K562 (cell line): ENCODE measurements at regions not wholly inside any gene's neighbourhood (a gene's known extent, or its start where the extent isn't known, plus 50 kb on each side); places are given as distances from the start of the nearest gene placed in this dataset.
A peak's percentile ranks its signal among the peaks of the same experiment; 100 is the strongest.

Experiments
- FOS ChIP-seq: IDR thresholded peaks from 3 replicates; pipeline ENCODE4 v1.6.1; 2011; ENCODE audit not compliant: insufficient read length; ENCODE audit errors: extremely low read depth
- NELFE ChIP-seq: IDR thresholded peaks from 2 replicates; pipeline ENCODE4 v1.6.1; 2011; ENCODE audit warnings: mild to moderate bottlenecking; ENCODE audit not compliant: insufficient read depth, insufficient read length
- PCBP1 ChIP-seq: fragments of 200-400 bp; formaldehyde crosslinking; IDR thresholded peaks from 2 replicates; pipeline ENCODE4 v1.6.1; 2018; ENCODE audit warnings: mild to moderate bottlenecking, low read depth, low read length; ENCODE audit not compliant: poor library complexity, severe bottlenecking
- POLR2B ChIP-seq: fragments of 450-650 bp; IDR thresholded peaks from 2 replicates; pipeline ENCODE4 v1.6.1; 2018; ENCODE audit warnings: low read depth; ENCODE audit not compliant: partially characterized antibody
- RBM25 ChIP-seq: fragments of 200-400 bp; formaldehyde crosslinking; IDR thresholded peaks from 2 replicates; pipeline ENCODE4 v1.6.1; 2018; ENCODE audit warnings: low read length, low read depth, moderate library complexity; ENCODE audit not compliant: severe bottlenecking
- RUNX1 ChIP-seq: sonication (generic); IDR thresholded peaks from 2 replicates; pipeline ENCODE4 v1.6.1; 2016; ENCODE audit warnings: antibody characterized with exemption, low read depth
- SRF ChIP-seq, 2 experiments: fragments of 250-450, 450-650 bp in 1 of 2; sonication (Bioruptor Pico) in 1 of 2; sonication (generic) in 1 of 2; formaldehyde crosslinking; IDR thresholded peaks; 2 replicates each; pipeline versions ENCODE4 v1.5.0 to v1.5.1; 2020 to 2022; ENCODE audit warnings: mild to moderate bottlenecking in 1 of 2, missing genetic modification reagents in 1 of 2
- ZNF12 ChIP-seq: sonication (generic); formaldehyde crosslinking; IDR thresholded peaks from 2 replicates; pipeline ENCODE4 v1.4.0; 2020; ENCODE audit warnings: mild to moderate bottlenecking, missing genetic modification reagents
- ZNF384 ChIP-seq: IDR thresholded peaks from 2 replicates; pipeline ENCODE4 v1.6.1; 2012; ENCODE audit warnings: low read depth, low read length, improper control_type of control experiment
- ZNF408 ChIP-seq: fragments of 250-450 bp; sonication (Bioruptor Pico); IDR thresholded peaks from 2 replicates; pipeline ENCODE4 v1.4.0; 2020; ENCODE audit warnings: low read depth, mild to moderate bottlenecking, moderate library complexity
- TF ChIP-seq, protein P1 (sequence below): fragments of 450-650 bp; formaldehyde crosslinking; IDR thresholded peaks from 2 replicates; pipeline ENCODE4 v1.4.0; 2020; ENCODE audit warnings: mild to moderate bottlenecking, mixed read lengths
- TF ChIP-seq, protein P2 (sequence below): fragments of 450-650 bp; formaldehyde crosslinking; IDR thresholded peaks from 2 replicates; pipeline ENCODE4 v1.4.0; 2020; ENCODE audit warnings: mild to moderate bottlenecking
- TF ChIP-seq, protein P3 (sequence below): sonication (generic); formaldehyde crosslinking; IDR thresholded peaks from 2 replicates; pipeline ENCODE4 v1.9.0; 2022; ENCODE audit warnings: mild to moderate bottlenecking, missing genetic modification reagents
- TF ChIP-seq, protein P4 (sequence below): fragments of 250-450 bp; sonication (Bioruptor Pico); IDR thresholded peaks from 2 replicates; pipeline ENCODE4 v1.8.0; 2021; ENCODE audit warnings: borderline replicate concordance, mild to moderate bottlenecking, moderate library complexity; ENCODE audit not compliant: poor library complexity, severe bottlenecking
- TF ChIP-seq, protein P5 (sequence below): fragments of 250-450 bp; sonication (Bioruptor Pico); IDR thresholded peaks from 2 replicates; pipeline ENCODE4 v1.9.0; 2021; ENCODE audit warnings: mild to moderate bottlenecking, inconsistent platforms
- TF ChIP-seq, protein P6 (sequence below): fragments of 250-450 bp; sonication (Bioruptor Pico); IDR thresholded peaks from 2 replicates; pipeline ENCODE4 v1.4.0; 2020; ENCODE audit warnings: mild to moderate bottlenecking, moderate library complexity, borderline replicate concordance
- TF ChIP-seq, protein P7 (sequence below), 2 experiments: fragments of 250-450 bp in 1 of 2; fragments of 450-650 bp in 1 of 2; sonication (Bioruptor Pico) in 1 of 2; IDR thresholded peaks; 2 replicates each; pipeline versions ENCODE4 v1.6.1 to v1.8.0; 2016 to 2021; ENCODE audit warnings: mild to moderate bottlenecking in 2 of 2, moderate library complexity in 2 of 2, missing compliant biosample characterization in 1 of 2, missing genetic modification characterization in 1 of 2

DNA sequence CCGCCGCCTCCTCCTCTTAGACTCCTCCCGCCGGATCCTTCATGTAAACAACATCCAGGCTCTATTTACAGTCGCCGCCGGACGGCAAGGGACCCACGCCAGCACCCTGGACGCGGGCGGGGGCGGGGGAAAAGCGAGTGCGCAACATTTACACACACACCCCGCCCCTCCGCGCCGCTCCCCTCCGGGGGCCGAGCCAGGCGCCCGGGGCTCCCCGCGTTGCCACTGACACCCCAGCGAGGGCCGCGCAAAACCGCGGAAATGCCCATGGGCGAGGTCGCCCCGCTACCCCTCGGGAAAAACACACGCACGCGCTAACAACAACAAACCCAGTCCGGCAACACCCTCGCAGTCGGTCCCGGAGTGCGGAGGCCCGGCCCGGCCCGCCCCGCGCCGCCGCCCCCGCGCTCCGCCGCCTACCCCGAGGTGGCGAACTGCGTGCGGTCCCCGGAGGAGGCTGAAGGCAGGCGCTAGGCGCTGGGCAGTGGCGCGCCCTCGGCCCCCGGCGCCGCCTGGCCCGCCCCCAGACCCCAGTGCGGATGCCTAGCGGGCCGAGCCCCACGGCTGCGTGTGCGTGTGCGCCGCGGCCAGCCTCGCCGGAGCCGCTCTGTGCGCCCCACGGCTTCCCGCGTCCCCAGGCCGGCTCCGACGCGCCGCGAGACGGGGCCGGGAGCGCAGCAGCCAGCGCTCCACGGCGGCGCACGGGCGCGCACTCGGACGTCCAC lies 81.1 kb upstream of the AK4 start (continued):
- TF ChIP-seq, protein P1, sequence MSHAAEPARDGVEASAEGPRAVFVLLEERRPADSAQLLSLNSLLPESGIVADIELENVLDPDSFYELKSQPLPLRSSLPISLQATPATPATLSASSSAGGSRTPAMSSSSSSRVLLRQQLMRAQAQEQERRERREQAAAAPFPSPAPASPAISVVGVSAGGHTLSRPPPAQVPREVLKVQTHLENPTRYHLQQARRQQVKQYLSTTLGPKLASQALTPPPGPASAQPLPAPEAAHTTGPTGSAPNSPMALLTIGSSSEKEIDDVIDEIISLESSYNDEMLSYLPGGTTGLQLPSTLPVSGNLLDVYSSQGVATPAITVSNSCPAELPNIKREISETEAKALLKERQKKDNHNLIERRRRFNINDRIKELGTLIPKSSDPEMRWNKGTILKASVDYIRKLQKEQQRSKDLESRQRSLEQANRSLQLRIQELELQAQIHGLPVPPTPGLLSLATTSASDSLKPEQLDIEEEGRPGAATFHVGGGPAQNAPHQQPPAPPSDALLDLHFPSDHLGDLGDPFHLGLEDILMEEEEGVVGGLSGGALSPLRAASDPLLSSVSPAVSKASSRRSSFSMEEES: no peak
- TF ChIP-seq SRF (CRISPR knock-in tag; IDR thresholded peaks at IDR 0.05): 0 out of 4 replicates have a peak, but pooled peaks of 1 of the 2 experiments have one; percentile 29
- no peak for TF ChIP-seq RBM25
- no peak for TF ChIP-seq POLR2B
- no peak for TF ChIP-seq ZNF384
- TF ChIP-seq, protein P2, sequence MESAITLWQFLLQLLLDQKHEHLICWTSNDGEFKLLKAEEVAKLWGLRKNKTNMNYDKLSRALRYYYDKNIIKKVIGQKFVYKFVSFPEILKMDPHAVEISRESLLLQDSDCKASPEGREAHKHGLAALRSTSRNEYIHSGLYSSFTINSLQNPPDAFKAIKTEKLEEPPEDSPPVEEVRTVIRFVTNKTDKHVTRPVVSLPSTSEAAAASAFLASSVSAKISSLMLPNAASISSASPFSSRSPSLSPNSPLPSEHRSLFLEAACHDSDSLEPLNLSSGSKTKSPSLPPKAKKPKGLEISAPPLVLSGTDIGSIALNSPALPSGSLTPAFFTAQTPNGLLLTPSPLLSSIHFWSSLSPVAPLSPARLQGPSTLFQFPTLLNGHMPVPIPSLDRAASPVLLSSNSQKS (CRISPR knock-in tag): no peak
- TF ChIP-seq ZNF12 (CRISPR knock-in tag): no peak
- TF ChIP-seq, protein P3, sequence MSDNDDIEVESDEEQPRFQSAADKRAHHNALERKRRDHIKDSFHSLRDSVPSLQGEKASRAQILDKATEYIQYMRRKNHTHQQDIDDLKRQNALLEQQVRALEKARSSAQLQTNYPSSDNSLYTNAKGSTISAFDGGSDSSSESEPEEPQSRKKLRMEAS: no peak; the same call in 1 of the 2 replicates
- no peak for TF ChIP-seq FOS
- TF ChIP-seq, protein P4, sequence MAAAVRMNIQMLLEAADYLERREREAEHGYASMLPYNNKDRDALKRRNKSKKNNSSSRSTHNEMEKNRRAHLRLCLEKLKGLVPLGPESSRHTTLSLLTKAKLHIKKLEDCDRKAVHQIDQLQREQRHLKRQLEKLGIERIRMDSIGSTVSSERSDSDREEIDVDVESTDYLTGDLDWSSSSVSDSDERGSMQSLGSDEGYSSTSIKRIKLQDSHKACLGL (CRISPR knock-in tag): no peak
- TF ChIP-seq, protein P5, sequence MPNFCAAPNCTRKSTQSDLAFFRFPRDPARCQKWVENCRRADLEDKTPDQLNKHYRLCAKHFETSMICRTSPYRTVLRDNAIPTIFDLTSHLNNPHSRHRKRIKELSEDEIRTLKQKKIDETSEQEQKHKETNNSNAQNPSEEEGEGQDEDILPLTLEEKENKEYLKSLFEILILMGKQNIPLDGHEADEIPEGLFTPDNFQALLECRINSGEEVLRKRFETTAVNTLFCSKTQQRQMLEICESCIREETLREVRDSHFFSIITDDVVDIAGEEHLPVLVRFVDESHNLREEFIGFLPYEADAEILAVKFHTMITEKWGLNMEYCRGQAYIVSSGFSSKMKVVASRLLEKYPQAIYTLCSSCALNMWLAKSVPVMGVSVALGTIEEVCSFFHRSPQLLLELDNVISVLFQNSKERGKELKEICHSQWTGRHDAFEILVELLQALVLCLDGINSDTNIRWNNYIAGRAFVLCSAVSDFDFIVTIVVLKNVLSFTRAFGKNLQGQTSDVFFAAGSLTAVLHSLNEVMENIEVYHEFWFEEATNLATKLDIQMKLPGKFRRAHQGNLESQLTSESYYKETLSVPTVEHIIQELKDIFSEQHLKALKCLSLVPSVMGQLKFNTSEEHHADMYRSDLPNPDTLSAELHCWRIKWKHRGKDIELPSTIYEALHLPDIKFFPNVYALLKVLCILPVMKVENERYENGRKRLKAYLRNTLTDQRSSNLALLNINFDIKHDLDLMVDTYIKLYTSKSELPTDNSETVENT (CRISPR knock-in tag): peak; percentile 68; the same call in 1 of the 2 replicates
- no peak for TF ChIP-seq RUNX1
- TF ChIP-seq, protein P6, sequence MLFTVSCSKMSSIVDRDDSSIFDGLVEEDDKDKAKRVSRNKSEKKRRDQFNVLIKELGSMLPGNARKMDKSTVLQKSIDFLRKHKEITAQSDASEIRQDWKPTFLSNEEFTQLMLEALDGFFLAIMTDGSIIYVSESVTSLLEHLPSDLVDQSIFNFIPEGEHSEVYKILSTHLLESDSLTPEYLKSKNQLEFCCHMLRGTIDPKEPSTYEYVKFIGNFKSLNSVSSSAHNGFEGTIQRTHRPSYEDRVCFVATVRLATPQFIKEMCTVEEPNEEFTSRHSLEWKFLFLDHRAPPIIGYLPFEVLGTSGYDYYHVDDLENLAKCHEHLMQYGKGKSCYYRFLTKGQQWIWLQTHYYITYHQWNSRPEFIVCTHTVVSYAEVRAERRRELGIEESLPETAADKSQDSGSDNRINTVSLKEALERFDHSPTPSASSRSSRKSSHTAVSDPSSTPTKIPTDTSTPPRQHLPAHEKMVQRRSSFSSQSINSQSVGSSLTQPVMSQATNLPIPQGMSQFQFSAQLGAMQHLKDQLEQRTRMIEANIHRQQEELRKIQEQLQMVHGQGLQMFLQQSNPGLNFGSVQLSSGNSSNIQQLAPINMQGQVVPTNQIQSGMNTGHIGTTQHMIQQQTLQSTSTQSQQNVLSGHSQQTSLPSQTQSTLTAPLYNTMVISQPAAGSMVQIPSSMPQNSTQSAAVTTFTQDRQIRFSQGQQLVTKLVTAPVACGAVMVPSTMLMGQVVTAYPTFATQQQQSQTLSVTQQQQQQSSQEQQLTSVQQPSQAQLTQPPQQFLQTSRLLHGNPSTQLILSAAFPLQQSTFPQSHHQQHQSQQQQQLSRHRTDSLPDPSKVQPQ (CRISPR knock-in tag): no peak
- TF ChIP-seq, protein P7, sequence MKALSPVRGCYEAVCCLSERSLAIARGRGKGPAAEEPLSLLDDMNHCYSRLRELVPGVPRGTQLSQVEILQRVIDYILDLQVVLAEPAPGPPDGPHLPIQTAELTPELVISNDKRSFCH (CRISPR knock-in tag; IDR thresholded peaks at IDR 0.05): no peak
- TF ChIP-seq, protein P7 (tag; IDR thresholded peaks at IDR 0.05): no peak
- no peak for TF ChIP-seq PCBP1
- TF ChIP-seq ZNF408: no peak
- TF ChIP-seq NELFE: no peak
